ENCODE measurements at regions not wholly inside any gene's neighbourhood (a gene's known extent, or its start where the extent isn't known, plus 50 kb on each side); places are given as distances from the start of the nearest gene placed in this dataset.

DNA sequence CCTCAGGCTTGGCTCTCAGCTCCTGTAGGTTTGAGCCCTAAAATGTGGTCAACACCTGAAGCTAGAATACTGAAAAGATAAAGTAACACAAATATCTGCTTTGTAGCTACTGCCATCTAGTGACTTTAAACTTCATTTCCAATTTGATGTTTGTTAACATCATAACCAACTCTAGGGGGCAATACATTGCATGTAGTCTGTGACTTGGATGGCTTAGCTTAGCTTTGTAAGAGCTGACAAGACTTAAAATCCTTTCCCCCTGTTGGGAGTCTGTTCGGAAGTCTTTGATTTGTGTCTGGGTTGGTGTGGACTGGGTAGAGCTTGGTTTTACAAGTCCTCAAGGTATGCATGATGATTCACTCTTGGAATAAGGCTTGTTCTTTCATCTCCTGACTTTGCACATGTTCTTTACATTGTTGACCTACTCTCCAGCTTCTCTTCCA lies 51.7 kb downstream of the SCN11A start:
- no peak for DNase-seq (ENCODE audit: low read depth)

- DNase-seq (ENCODE audit: low read depth) = no peak
These were observed 53.7 kb downstream of the SCN11A start for GRCh38 chr3:38998086-38998485.

- no peak for DNase-seq (ENCODE audit: low read depth)
These were observed 55.6 kb downstream of the SCN11A start for GRCh38 chr3:38996193-38996592.

DNA sequence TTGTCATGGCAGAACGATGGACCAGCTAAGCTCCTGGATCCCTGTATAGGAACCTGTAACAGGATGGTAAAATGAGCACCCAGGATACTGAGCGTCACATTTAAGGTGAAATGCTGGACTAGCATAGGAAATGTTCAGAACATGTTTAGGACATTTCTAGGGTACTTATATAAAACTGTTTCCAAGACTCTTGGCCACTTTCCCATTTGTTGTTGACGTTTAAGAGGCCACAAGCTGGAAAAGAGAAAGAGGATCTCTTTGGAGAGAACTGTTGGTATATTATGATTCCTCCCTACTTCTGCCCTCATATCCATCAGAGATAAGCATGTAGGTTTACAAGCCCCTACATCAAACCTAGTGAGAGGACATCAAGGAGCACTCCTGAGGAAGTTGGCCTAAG lies 57.5 kb downstream of the SCN11A start:
- DNase-seq (ENCODE audit: low read depth) = no peak

GRCh38 chr3:38992117-38992760 lies 59.5 kb downstream of the SCN11A start:
- peak; percentile 68 for DNase-seq (ENCODE audit: low read depth)

GRCh38 chr3:38990621-38991020 lies 61.1 kb downstream of the SCN11A start:
- DNase-seq (ENCODE audit: low read depth) = no peak

GRCh38 chr3:38989917-38990510 lies 61.7 kb downstream of the SCN11A start:
- no peak for DNase-seq (ENCODE audit: low read depth)

DNA sequence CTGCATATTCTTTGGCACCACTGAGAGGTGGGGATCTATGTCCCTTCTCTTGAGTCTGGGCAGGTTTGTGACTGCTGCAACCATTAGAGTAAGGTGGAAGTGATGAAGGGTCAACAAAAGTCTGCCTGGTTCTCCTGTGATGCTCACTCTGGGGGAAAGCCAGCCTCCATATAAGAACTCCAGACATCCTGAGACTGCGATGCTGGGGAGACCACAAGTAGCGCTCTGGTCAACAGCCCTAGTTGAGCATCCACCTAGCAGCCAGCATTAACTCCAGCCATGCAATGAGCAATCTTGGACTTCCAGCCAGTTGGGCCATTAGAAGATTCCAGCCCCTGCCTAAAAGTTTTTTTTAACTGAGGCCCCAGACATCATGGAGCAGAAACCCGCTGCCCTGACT lies 62.8 kb downstream of the SCN11A start:
- no peak for DNase-seq (ENCODE audit: low read depth)

DNA sequence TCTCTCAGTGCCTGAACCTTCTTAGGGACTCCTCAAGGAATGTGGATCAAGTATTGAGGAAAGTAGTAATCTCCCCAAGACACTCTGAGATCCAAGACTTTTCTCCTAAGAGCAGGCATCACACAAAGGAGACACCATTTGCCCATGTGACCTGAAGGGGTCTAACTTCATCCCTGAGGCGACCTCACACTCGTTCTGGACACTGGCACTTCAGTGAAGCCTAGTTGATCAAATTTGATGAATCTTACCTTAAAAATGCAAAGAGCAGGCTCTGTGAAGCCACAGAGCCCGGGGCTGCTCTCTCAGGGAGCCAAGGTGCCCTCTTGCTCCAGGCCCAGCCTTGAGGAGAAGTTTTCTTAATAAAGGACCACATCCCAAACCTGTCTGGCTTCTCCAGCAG lies 64.3 kb downstream of the SCN11A start:
- DNase-seq (ENCODE audit: low read depth) = no peak

- DNase-seq (ENCODE audit: low read depth) = no peak
These were observed 64.8 kb downstream of the SCN11A start for GRCh38 chr3:38986901-38987300.

DNA sequence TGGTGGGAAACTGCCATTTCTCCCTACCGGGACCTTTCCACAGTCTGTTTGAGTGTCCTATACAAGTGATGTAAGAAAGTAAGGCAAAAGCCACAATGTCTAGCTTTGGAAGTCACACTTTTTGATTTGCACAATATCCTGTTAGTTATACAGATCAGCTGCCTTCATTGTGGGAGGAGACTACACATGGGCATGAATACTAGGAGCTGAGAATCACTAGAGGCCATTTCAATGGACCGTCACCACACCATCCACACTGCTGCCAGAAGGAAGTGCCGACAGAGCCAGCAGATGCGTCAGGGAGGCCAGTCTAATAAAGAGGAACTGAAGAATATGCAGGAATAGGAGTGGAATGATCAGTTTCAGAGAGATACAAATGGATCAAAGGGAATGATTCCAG lies 65.8 kb downstream of the SCN11A start:
- no peak for DNase-seq (ENCODE audit: low read depth)

DNA sequence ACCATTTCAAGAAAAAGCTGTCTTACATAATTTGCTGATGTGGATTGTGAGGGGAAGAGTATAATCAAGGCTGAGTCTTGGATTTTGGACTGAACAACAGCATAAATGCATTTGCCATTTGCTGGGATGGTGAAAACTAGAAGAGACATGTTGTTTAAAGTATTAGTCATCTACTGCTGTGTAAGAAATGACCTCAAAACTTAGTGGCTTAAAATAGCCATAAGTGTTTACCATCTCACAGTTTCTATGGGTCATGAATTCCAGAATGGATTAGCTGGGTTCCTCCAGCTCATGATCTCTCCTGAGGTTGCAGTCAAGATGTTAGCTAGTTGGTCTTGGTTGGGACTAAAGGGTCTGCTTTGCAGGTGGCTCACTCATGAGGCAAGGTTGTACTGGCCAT lies 66.2 kb downstream of the SCN11A start:
- peak; percentile 55 for DNase-seq (ENCODE audit: low read depth)

DNA sequence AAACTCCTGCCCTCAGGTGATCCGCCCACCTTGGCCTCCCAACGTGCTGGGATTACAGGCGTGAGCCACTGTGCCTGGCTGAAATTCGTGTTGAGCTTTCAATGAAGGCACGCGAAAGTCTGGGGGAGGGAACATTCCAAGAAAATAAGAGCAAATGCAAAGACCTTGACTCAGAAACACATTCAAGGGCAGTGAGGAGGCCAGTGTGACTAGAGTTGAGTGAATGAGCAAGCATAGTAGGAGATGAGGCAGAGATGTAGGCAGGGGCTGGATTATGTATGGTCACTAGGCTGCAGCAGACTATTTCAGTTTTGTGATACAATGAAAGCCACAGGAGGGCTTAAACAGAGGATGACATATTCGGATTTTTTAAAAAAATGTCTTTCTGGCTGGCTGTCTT lies 67.0 kb downstream of the SCN11A start:
- DNase-seq (ENCODE audit: low read depth) = no peak

- DNase-seq (ENCODE audit: low read depth) = no peak
These were observed 67.6 kb downstream of the SCN11A start for GRCh38 chr3:38984110-38984509.

DNA sequence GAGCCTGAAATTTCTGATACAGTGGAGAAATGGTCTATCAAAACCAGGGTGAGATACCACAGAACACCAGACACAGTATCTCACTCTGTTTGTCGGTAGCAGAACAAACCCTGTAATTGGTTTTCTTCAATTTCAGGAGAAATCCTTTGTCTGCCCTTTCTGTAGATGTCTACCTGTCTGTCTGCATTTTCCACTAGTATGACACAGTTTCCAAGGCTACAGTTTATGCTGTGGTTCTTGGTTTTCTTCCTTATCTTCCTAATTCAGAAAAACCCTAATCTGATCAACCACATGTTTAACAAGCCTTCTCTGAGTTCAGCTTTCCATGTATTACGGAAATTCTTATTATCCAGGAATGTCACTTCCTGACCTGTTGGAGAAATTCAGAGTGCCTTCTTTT lies 70.8 kb downstream of the SCN11A start:
- no peak for DNase-seq (ENCODE audit: low read depth)

GRCh38 chr3:38978729-38979128 lies 73.0 kb downstream of the SCN11A start:
- no peak for DNase-seq (ENCODE audit: low read depth)

GRCh38 chr3:38970851-38971638 lies 80.7 kb downstream of the SCN11A start:
- DNase-seq (ENCODE audit: low read depth) = no peak

DNA sequence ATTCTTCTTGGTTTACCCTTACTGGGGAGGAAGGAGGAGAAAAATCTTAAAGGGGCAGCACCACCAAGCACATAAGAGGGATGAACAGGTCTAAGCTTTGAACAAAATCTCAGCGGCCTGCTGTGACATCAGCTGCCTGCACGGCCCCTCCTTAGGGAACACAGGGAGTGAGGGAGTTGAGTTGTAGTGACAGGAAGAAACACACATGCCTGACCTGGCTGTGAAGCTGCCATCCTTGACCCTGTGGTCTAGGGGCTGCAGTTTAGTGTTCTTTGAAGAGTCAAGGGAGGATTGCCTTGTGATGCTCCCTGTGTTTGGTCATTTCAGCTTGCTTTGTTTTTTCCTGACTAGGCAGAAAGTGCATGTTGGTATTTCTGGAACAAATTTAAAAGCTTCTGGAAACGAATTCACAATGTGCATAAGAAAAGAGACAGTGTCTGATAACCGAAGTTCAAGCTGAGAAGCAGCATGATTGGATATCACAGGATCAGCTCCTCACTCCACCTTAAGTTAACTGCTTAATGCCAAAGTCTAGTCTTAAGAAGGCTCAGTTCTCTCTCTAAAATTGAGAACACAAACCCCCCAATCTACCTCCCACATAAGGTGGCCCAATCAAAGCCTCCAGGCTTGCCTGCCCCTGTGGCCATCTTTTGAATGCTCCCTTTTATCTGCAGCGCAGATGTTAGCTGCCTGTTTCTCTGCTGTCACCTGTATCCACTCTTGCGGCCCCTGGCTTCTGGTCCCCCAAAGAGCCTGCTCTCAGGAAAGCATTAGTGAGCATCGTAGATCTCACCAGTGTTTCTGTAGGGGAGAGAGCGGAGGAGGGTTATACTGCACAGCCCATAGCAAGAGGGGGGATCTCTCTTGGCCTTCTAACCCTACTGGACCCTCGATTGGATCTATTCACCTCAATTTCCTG lies 82.2 kb downstream of the SCN11A start:
- DNase-seq (ENCODE audit: low read depth) = no peak

DNA sequence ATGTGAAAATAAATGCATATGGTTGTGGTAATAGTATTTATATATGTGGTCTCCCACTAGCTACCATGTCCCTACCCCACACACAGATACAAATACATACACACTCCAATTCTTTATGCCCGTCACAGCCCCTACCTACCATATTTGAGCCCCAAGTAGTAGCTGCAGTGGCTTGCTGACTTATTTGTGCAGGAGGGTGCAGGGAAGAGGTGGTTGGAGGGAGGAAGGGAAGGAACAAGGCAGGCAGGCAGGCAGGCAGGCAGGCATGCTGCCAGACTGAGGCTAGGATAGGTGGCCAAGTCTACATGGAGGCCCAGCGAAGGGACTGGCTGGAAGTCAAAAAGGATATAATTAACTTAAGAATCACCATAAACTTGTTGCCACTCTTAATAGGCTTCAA lies 82.9 kb downstream of the SCN11A start:
- DNase-seq (ENCODE audit: low read depth) = no peak

DNA sequence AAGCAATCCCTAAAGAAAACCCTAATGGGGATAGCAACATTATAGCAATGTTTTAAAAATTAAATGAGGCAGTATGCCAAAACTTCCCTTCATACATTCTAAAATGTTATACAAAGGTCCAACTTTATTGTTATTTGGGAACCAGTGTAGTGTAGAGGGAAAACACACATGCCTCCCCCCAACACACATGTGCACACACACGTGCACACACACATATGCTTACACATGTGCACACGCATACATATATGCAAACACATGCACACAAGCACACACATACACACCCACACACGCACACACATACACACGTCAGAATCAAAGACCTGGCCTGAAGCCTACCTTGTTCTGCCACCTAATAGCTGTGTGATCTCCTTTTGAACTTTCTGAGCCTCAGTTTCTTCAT lies 83.3 kb downstream of the SCN11A start:
- no peak for DNase-seq (ENCODE audit: low read depth)

DNA sequence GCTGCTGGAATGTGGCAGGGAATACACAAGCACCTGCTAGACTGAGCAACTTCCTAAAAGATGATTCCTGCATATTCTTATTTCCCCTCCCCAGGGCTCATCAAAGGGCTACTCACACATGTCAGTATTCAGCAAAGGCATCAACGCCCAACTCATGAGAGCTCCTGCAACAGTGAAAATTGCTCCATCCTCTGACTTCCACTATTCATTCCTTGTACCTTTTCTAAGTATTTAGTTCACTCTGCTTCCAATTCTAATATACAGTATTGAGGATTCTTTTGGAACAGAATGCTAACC lies 84.1 kb downstream of the SCN11A start:
- DNase-seq (ENCODE audit: low read depth) = no peak
